ENCODE measurements at regions not wholly inside any gene's neighbourhood (a gene's known extent, or its start where the extent isn't known, plus 50 kb on each side); places are given as distances from the start of the nearest gene placed in this dataset.

GRCh38 chr7:25349283-25350017 lies 121.2 kb upstream of the NPVF start:
- Histone ChIP-seq H3K36me3 (no peaks in the 10 kb centered on the region), H3K9me3 (no peaks in the 10 kb centered on the region), H3K4me3 (ENCODE audit: low read depth in 1 of 2, low read length in 1 of 2) (no peak overlapping the region), H3K27ac (no peak overlapping the region), H3K27me3 (peaks cover 28% of the 10 kb centered on the region), H3K4me1 (ENCODE audit: control insufficient read depth in 1 of 2, insufficient read depth in 1 of 2, low read depth in 1 of 2, low read length in 1 of 2) (peaks cover 0 to 3% of the 10 kb centered on the region in 2 experiments)
- TF ChIP-seq CTCF (IDR thresholded peaks at IDR 0.05), result no peak

- Histone ChIP-seq H3K36me3 (no peaks in the 10 kb centered on the region), H3K27ac (no peak overlapping the region), H3K4me1 (ENCODE audit: control insufficient read depth in 1 of 2, insufficient read depth in 1 of 2, low read depth in 1 of 2, low read length in 1 of 2) (peaks cover 0 to 3% of the 10 kb centered on the region in 2 experiments), H3K27me3 (peaks cover 22% of the 10 kb centered on the region), H3K9me3 (no peaks in the 10 kb centered on the region), H3K4me3 (ENCODE audit: low read depth in 1 of 2, low read length in 1 of 2) (no peak overlapping the region)
- TF ChIP-seq CTCF (IDR thresholded peaks at IDR 0.05), result no peak
Measured at GRCh38 chr7:25350041-25350440, 121.8 kb upstream of the NPVF start.

- Histone ChIP-seq H3K36me3 (no peaks in the 10 kb centered on the region), H3K27me3 (peaks cover 12% of the 10 kb centered on the region), H3K4me1 (ENCODE audit: control insufficient read depth in 1 of 2, insufficient read depth in 1 of 2, low read depth in 1 of 2, low read length in 1 of 2) (peaks cover 0 to 3% of the 10 kb centered on the region in 2 experiments), H3K4me3 (ENCODE audit: low read depth in 1 of 2, low read length in 1 of 2) (no peak overlapping the region), H3K9me3 (no peaks in the 10 kb centered on the region), H3K27ac (no peak overlapping the region)
- no peak for TF ChIP-seq CTCF (IDR thresholded peaks at IDR 0.05)
Measured at GRCh38 chr7:25351761-25352160, 123.5 kb upstream of the NPVF start.

GRCh38 chr7:25353196-25353595 lies 124.9 kb upstream of the NPVF start:
- no peaks in the 10 kb centered on the region for H3K9me3 ChIP-seq
- peaks cover 7% of the 10 kb centered on the region for H3K27me3 ChIP-seq
- H3K36me3 ChIP-seq, result no peaks in the 10 kb centered on the region
- TF ChIP-seq CTCF (IDR thresholded peaks at IDR 0.05), result no peak
- no peaks in the 10 kb centered on the region for H3K4me1 ChIP-seq (ENCODE audit: control insufficient read depth in 1 of 2, insufficient read depth in 1 of 2, low read depth in 1 of 2, low read length in 1 of 2)
- H3K4me3 ChIP-seq (ENCODE audit: low read depth in 1 of 2, low read length in 1 of 2), result no peak overlapping the region
- no peak overlapping the region for H3K27ac ChIP-seq

- Histone ChIP-seq H3K4me1 (ENCODE audit: control insufficient read depth in 1 of 2, insufficient read depth in 1 of 2, low read depth in 1 of 2, low read length in 1 of 2) (no peaks in the 10 kb centered on the region), H3K27ac (no peak overlapping the region), H3K4me3 (ENCODE audit: low read depth in 1 of 2, low read length in 1 of 2) (no peak overlapping the region), H3K9me3 (no peaks in the 10 kb centered on the region), H3K27me3 (peaks cover 3% of the 10 kb centered on the region), H3K36me3 (no peaks in the 10 kb centered on the region)
- TF ChIP-seq CTCF (IDR thresholded peaks at IDR 0.05), result no peak
Measured at GRCh38 chr7:25353732-25354131, 125.4 kb upstream of the NPVF start.

All from neutrophil (primary cell).